OCI-LY7 (cell line): ENCODE measurements at regions not wholly inside any gene's neighbourhood (a gene's known extent, or its start where the extent isn't known, plus 50 kb on each side); places are given as distances from the start of the nearest gene placed in this dataset.
"Not testable (repeated sequence)": the region's sequence is repeated elsewhere in the genome, so short reads cannot be mapped to it uniquely, and the experiment has no call there.

Source experiments
- BruUV-seq: library from RNA; stranded (reverse); fragments of 400-500 nt; replicated peaks from 2 replicates; lab custom pipeline; 2021; lab: Mats Ljungman, UMichigan
- CTCF ChIA-PET: fragments of 300-600 bp; sonication (Branson Sonifier 250); formaldehyde crosslinking; loops from one replicate; lab custom pipeline; 2022; ENCODE audit warnings: antibody characterized with exemption; ENCODE audit not compliant: unreplicated experiment; lab: Charles Lee
- POLR2A ChIA-PET: fragments of 300-600 bp; sonication (Branson Sonifier 250); formaldehyde crosslinking; loops from one replicate; lab custom pipeline; 2022; ENCODE audit warnings: antibody characterized with exemption; lab: Charles Lee
- DNase-seq: peaks from one replicate; pipeline ENCODE4 v3.0.0-alpha.2; 2015; ENCODE audit warnings: low spot score
- H2AFZ ChIP-seq: fragments of 200-600 bp; sonication (generic), shearing (Covaris generic); 2 replicates; pipeline ENCODE4 v1.6.1; 2014; ENCODE audit warnings: mild to moderate bottlenecking, antibody characterized with exemption, low read length, moderate library complexity
- H3K27ac ChIP-seq: fragments of 200-600 bp; sonication (generic); 2 replicates; pipeline ENCODE4 v1.5.1; 2014; ENCODE audit warnings: mixed run types, low read depth, mild to moderate bottlenecking, moderate library complexity, low read length, inconsistent platforms; ENCODE audit not compliant: poor library complexity, severe bottlenecking
- H3K36me3 ChIP-seq: fragments of 200-600 bp; sonication (generic); 2 replicates; pipeline ENCODE4 v1.6.1; 2014; ENCODE audit warnings: mild to moderate bottlenecking, antibody characterized with exemption, low read length, moderate library complexity, mixed read lengths; ENCODE audit not compliant: insufficient read depth
- H3K4me1 ChIP-seq: fragments of 200-600 bp; sonication (generic); 2 replicates; pipeline ENCODE4 v1.5.1; 2014; ENCODE audit warnings: mild to moderate bottlenecking, low read length; ENCODE audit not compliant: insufficient read depth, poor library complexity, severe bottlenecking
- H3K4me2 ChIP-seq: fragments of 200-600 bp; sonication (generic); 2 replicates; pipeline ENCODE4 v1.6.1; 2014; ENCODE audit warnings: mild to moderate bottlenecking, low read length
- H3K4me3 ChIP-seq: fragments of 200-600 bp; sonication (generic); 2 replicates; pipeline ENCODE4 v1.5.1; 2014; ENCODE audit warnings: mild to moderate bottlenecking, low read depth, low read length; ENCODE audit not compliant: poor library complexity, severe bottlenecking
- H3K79me2 ChIP-seq: fragments of 200-600 bp; sonication (generic); 2 replicates; pipeline ENCODE4 v1.6.1; 2016; ENCODE audit warnings: low read depth, mild to moderate bottlenecking, low read length, moderate library complexity, mixed read lengths; ENCODE audit not compliant: insufficient read depth
- H3K9me2 ChIP-seq: fragments of 200-600 bp; sonication (generic); 2 replicates; pipeline ENCODE4 v1.6.1; 2016; ENCODE audit warnings: mild to moderate bottlenecking, low read length, mixed read lengths; ENCODE audit not compliant: insufficient read depth
- H3K9me3 ChIP-seq: fragments of 200-600 bp; sonication (generic); 2 replicates; pipeline ENCODE4 v1.6.1; 2014; ENCODE audit warnings: mild to moderate bottlenecking, mixed run types, low read length, mixed read lengths
- H4K20me1 ChIP-seq: fragments of 200-600 bp; sonication (generic); 2 replicates; pipeline ENCODE4 v1.6.1; 2014; ENCODE audit warnings: mild to moderate bottlenecking, antibody characterized with exemption, low read length, moderate library complexity, mixed read lengths; ENCODE audit not compliant: insufficient read depth
- EZH2phosphoT487 ChIP-seq: fragments of 200-600 bp; sonication (generic); IDR thresholded peaks from 2 replicates; pipeline ENCODE4 v1.6.1; 2018; ENCODE audit warnings: low read depth, borderline replicate concordance, mild to moderate bottlenecking, mixed run types, antibody characterized with exemption, low read length, moderate library complexity, mixed read lengths
- intact Hi-C: fragments of 100-400 bp; cut with micrococcal nuclease; formaldehyde crosslinking; loops from one replicate; pipeline ENCODE4 v1.10.0; 2022; ENCODE audit not compliant: unreplicated experiment
- TF ChIP-seq, protein P1 (sequence below): fragments of 200-600 bp; sonication (generic); conservative IDR thresholded peaks from 2 replicates; pipeline ENCODE4 v1.5.1; 2014; ENCODE audit warnings: mild to moderate bottlenecking, antibody characterized with exemption, low read length, moderate library complexity, mixed read lengths

DNA sequence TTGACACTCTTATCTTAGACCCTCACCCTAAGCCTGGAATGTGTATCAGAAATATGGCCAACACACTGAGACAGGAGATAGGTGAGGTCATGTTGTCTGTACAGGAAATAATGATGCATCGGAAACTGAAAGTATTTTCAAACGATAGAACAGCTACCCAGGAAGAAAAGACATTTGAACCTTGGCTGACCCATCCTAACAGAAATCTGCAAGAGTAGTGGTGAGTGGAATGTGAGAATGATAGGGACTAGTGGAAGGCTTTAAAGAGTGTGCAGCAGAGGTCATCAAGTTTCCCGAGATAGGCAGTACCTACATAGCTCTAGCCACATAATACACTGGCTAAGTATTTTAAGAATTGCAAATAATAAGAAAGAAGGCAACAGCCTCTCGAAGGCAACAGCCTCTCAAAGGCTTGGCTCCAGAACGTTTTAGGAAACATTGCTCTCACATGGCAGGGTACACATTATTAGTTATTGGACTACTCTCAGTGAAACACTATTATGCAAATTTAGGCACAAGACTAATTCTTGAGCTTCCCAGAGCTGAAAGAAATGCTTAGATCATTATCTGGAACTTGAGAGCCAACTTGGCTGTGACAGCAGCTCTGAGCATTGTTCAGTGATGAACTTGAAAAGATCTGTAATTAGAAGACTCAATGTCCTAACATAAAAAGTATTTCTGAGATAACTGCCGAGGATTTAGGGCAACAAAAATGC, 133.1 kb upstream of the FBXL7 start:
- no peak for TF ChIP-seq EZH2phosphoT487
- TF ChIP-seq, protein P1, sequence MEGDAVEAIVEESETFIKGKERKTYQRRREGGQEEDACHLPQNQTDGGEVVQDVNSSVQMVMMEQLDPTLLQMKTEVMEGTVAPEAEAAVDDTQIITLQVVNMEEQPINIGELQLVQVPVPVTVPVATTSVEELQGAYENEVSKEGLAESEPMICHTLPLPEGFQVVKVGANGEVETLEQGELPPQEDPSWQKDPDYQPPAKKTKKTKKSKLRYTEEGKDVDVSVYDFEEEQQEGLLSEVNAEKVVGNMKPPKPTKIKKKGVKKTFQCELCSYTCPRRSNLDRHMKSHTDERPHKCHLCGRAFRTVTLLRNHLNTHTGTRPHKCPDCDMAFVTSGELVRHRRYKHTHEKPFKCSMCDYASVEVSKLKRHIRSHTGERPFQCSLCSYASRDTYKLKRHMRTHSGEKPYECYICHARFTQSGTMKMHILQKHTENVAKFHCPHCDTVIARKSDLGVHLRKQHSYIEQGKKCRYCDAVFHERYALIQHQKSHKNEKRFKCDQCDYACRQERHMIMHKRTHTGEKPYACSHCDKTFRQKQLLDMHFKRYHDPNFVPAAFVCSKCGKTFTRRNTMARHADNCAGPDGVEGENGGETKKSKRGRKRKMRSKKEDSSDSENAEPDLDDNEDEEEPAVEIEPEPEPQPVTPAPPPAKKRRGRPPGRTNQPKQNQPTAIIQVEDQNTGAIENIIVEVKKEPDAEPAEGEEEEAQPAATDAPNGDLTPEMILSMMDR: no peak
- CTCF ChIA-PET: no interaction called here
- Histone ChIP-seq H3K9me2 (no peaks in the 10 kb centered on the region), H3K27ac (no peak overlapping the region), H3K9me3 (no peaks in the 10 kb centered on the region), H3K4me3 (no peak overlapping the region), H3K4me2 (no peak overlapping the region), H3K36me3 (no peaks in the 10 kb centered on the region), H3K79me2 (no peaks in the 10 kb centered on the region), H4K20me1 (no peaks in the 10 kb centered on the region), H3K4me1 (no peaks in the 10 kb centered on the region), H2AFZ (no peak overlapping the region)
- POLR2A ChIA-PET: interaction anchor here (0.7 kb wide), 1 partner anchor 369 kb away, joined by 4 read pairs; no protein-coding TSS in a partner anchor
- BruUV-seq: no TSS peak
- no peak for DNase-seq
- intact Hi-C loops: no loop called here

DNA sequence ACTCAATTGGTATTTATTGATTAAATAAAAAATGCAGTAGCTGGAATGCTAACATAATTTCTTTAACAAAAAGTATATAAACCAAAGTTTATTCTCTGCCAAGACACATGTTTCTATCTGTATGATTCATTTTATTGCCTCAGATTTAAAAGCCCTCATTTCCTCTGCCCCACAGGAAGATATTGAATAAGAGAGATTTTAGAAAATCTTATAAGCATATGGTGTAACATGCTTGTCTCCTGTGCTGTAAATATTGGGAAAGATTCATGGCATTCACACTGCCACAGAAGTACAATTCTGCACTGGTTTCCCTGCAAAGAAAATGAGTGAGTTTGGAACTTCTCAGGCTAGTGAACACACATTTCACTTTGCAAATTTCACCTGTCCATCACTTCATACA, 134.9 kb upstream of the FBXL7 start:
- Histone ChIP-seq H4K20me1 (no peaks in the 10 kb centered on the region), H3K4me2 (no peak overlapping the region), H3K27ac (no peak overlapping the region), H3K79me2 (no peaks in the 10 kb centered on the region), H3K9me2 (no peaks in the 10 kb centered on the region), H3K4me3 (no peak overlapping the region), H3K36me3 (no peaks in the 10 kb centered on the region), H3K9me3 (no peaks in the 10 kb centered on the region), H3K4me1 (no peaks in the 10 kb centered on the region), H2AFZ (no peak overlapping the region)
- intact Hi-C loops: no loop called here
- DNase-seq: no peak
- TF ChIP-seq, protein P1: no peak
- TF ChIP-seq EZH2phosphoT487: no peak
- CTCF ChIA-PET: no interaction called here
- no TSS peak for BruUV-seq
- POLR2A ChIA-PET: no interaction called here

DNA sequence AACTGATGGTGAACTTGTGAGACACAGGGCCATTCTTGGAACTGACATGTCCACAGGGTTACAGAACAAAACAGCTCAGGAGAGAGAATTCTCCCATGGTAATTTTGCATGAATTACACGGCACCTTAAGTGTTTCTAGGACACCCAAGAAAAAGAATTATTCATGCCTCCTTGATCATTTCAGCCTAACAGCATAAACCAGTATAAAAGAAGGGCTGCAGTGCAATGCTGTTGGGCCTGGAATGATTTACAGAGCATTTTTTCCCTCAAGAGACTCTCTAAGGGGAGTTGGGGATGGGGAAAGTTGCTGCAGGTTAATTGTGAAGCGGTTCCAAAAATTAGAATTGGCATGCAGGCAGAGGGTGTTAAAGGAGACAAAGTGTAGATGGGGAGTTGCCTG, 136.4 kb upstream of the FBXL7 start:
- CTCF ChIA-PET: no interaction called here
- no peaks in the 10 kb centered on the region for H3K36me3 ChIP-seq
- H3K9me2 ChIP-seq: no peaks in the 10 kb centered on the region
- no peaks in the 10 kb centered on the region for H3K79me2 ChIP-seq
- H3K9me3 ChIP-seq: no peaks in the 10 kb centered on the region
- H2AFZ ChIP-seq: no peak overlapping the region
- H3K4me2 ChIP-seq: no peak overlapping the region
- H3K4me1 ChIP-seq: no peaks in the 10 kb centered on the region
- intact Hi-C loops: no loop called here
- DNase-seq: no peak
- H4K20me1 ChIP-seq: no peaks in the 10 kb centered on the region
- TF ChIP-seq, protein P1: no peak
- TF ChIP-seq EZH2phosphoT487: no peak
- H3K4me3 ChIP-seq: no peak overlapping the region
- POLR2A ChIA-PET: interaction anchor here (0.6 kb wide), 1 partner anchor 185 kb away, joined by 3 read pairs; no protein-coding TSS in a partner anchor
- BruUV-seq: no TSS peak
- H3K27ac ChIP-seq: no peak overlapping the region

DNA sequence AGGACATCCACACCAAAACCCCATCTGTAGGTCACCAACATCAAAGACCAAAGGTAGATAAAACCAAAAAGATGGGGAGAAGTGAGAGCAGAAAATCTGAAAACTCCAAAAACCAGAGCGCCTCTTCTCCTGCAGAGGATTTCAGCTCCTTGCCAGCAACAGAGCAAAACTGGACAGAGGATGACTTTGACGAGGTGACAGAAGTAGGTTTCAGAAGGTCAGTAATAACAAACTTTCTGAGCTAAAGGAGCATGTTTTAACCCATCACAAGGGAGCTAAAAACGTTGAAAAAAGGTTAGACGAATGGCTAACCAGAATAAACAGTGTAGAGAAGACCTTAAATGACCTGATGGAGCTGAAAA, 142.9 kb upstream of the FBXL7 start:
- DNase-seq, H3K9me3 ChIP-seq, intact Hi-C loops, H3K27ac ChIP-seq, BruUV-seq, H4K20me1 ChIP-seq, CTCF ChIA-PET, POLR2A ChIA-PET, H3K9me2 ChIP-seq, H3K36me3 ChIP-seq, H3K4me3 ChIP-seq, H3K4me2 ChIP-seq, H2AFZ ChIP-seq, H3K4me1 ChIP-seq, H3K79me2 ChIP-seq: not testable (repeated sequence)
